HCT116 (cell line): ENCODE measurements at regions not wholly inside any gene's neighbourhood (a gene's known extent, or its start where the extent isn't known, plus 50 kb on each side); places are given as distances from the start of the nearest gene placed in this dataset.

Experiments used
- ATAC-seq: fragments of 200-7000 bp; cut with Tn5 transposase; 2 replicates; pipeline ENCODE4 v1.9.1; 2020; ENCODE audit warnings: mild to moderate bottlenecking, moderate library complexity
- BruUV-seq: library from RNA; stranded (reverse); fragments of 400-500 nt; replicated peaks from 2 replicates; lab custom pipeline; 2021; lab: Mats Ljungman, UMichigan
- CTCF ChIA-PET: fragments of 300-600 bp; sonication (Branson Sonifier 250); formaldehyde crosslinking; loops from one replicate; lab custom pipeline; 2021; ENCODE audit warnings: antibody characterized with exemption; lab: Charles Lee
- POLR2A ChIA-PET: fragments of 300-600, 350-600 bp; sonication (Branson Sonifier 250); formaldehyde crosslinking; loops from one replicate; lab custom pipeline; 2021; ENCODE audit warnings: antibody characterized with exemption; lab: Charles Lee
- RAD21 ChIA-PET, 2 experiments: fragments of 300-600 bp; sonication (Branson Sonifier 250); formaldehyde crosslinking; loops; one replicate each; lab custom pipeline; 2023; ENCODE audit warnings: low total read pairs in 2 of 2; ENCODE audit not compliant: uncharacterized antibody in 2 of 2, unreplicated experiment in 2 of 2, low non-redundant PET in 1 of 2; lab: Charles Lee
- DNase-seq: peaks from one replicate; pipeline ENCODE4 v3.0.0-alpha.2; 2010; ENCODE audit warnings: low read depth, low spot score
- H2AFZ ChIP-seq: fragments of 200-600 bp; shearing (Covaris generic), sonication (generic); 2 replicates; pipeline ENCODE4 v1.6.1; 2017; ENCODE audit warnings: low read depth, mixed run types, mixed read lengths, antibody characterized with exemption, low read length; ENCODE audit not compliant: poor library complexity, severe bottlenecking
- H3K27ac ChIP-seq: 2 replicates; pipeline ENCODE4 v1.5.1; 2012; ENCODE audit warnings: low read depth, low read length
- H3K27me3 ChIP-seq: fragments of 200-600 bp; sonication (generic); 2 replicates; pipeline ENCODE4 v1.6.1; 2016; ENCODE audit warnings: mixed run types, low read length, mixed read lengths; ENCODE audit not compliant: insufficient read depth
- H3K36me3 ChIP-seq, 2 experiments: fragments of 200-500 bp in 1 of 2; fragments of 200-600 bp in 1 of 2; sonication (Bioruptor generic) in 1 of 2; sonication (generic) in 1 of 2; 2 replicates each; pipeline versions ENCODE4 v1.5.1 to v1.6.1; 2014 to 2016; ENCODE audit warnings: low read length in 2 of 2, inconsistent platforms in 1 of 2, mixed read lengths in 1 of 2, mixed run types in 1 of 2; ENCODE audit not compliant: insufficient read depth in 2 of 2, control insufficient read depth in 1 of 2
- H3K4me1 ChIP-seq, 2 experiments: fragments of 200-600 bp in 1 of 2; sonication (generic) in 1 of 2; 2 replicates each; pipeline versions ENCODE4 v1.5.1 to v1.6.1; 2012 to 2017; ENCODE audit warnings: low read length in 2 of 2, inconsistent platforms in 1 of 2, mild to moderate bottlenecking in 1 of 2, mixed read lengths in 1 of 2, mixed run types in 1 of 2, moderate library complexity in 1 of 2; ENCODE audit not compliant: insufficient read depth in 2 of 2, control insufficient read depth in 1 of 2
- H3K4me2 ChIP-seq: fragments of 200-600 bp; sonication (generic); 2 replicates; pipeline ENCODE4 v1.6.1; 2017; ENCODE audit warnings: mixed run types, low read length, mixed read lengths
- H3K4me3 ChIP-seq, 2 experiments: fragments of 200-600 bp in 1 of 2; sonication (generic) in 1 of 2; replicated peaks in 1 of 2; 2 replicates each; pipeline ENCODE4 v1.5.1; 2011 to 2016; ENCODE audit warnings: low read length in 2 of 2, control low read depth in 1 of 2, low read depth in 1 of 2, mild to moderate bottlenecking in 1 of 2, mixed read lengths in 1 of 2, mixed run types in 1 of 2
- H3K79me2 ChIP-seq: fragments of 200-600 bp; sonication (generic); 2 replicates; pipeline ENCODE4 v1.6.1; 2017; ENCODE audit warnings: mild to moderate bottlenecking, mixed run types, low read length, moderate library complexity, mixed read lengths; ENCODE audit not compliant: insufficient read depth
- H3K9ac ChIP-seq: fragments of 200-600 bp; sonication (generic); 2 replicates; pipeline ENCODE4 v1.6.1; 2016; ENCODE audit warnings: low read length, mixed read lengths
- H3K9me2 ChIP-seq: fragments of 200-600 bp; sonication (generic), shearing (Covaris generic); 2 replicates; pipeline ENCODE4 v1.6.1; 2017; ENCODE audit warnings: mixed run types, mild to moderate bottlenecking, moderate library complexity; ENCODE audit not compliant: insufficient read depth
- H3K9me3 ChIP-seq, 2 experiments: fragments of 200-500 bp in 1 of 2; fragments of 200-600 bp in 1 of 2; sonication (Bioruptor generic) in 1 of 2; sonication (generic) in 1 of 2; 2 replicates each; pipeline ENCODE4 v1.6.1; 2014 to 2017; ENCODE audit warnings: low read length in 2 of 2, mixed read lengths in 2 of 2, inconsistent platforms in 1 of 2, low read depth in 1 of 2, mild to moderate bottlenecking in 1 of 2, mixed run types in 1 of 2, moderate library complexity in 1 of 2; ENCODE audit not compliant: control insufficient read depth in 1 of 2, insufficient read depth in 1 of 2
- H4K20me1 ChIP-seq: fragments of 200-600 bp; sonication (generic), shearing (Covaris generic); 2 replicates; pipeline ENCODE4 v1.6.1; 2017; ENCODE audit warnings: mixed run types, mild to moderate bottlenecking, moderate library complexity; ENCODE audit not compliant: insufficient read depth
- CTCF ChIP-seq, 3 experiments: fragments of 200-600 bp in 1 of 3; sonication (generic) in 1 of 3; IDR thresholded peaks in 2 of 3; conservative IDR thresholded peaks in 1 of 3; 2 replicates each; pipeline ENCODE4 v1.5.1; 2012 to 2017; ENCODE audit warnings: low read depth in 2 of 3, low read length in 2 of 3, antibody characterized with exemption in 1 of 3, borderline replicate concordance in 1 of 3, control low read depth in 1 of 3, mild to moderate bottlenecking in 1 of 3, mixed read lengths in 1 of 3, mixed run types in 1 of 3, moderate library complexity in 1 of 3; ENCODE audit not compliant: insufficient read depth in 1 of 3
- EGR1 ChIP-seq: IDR thresholded peaks from 2 replicates; pipeline ENCODE4 v1.6.1; 2012; ENCODE audit warnings: low read depth
- ELF1 ChIP-seq: IDR thresholded peaks from 2 replicates; pipeline ENCODE4 v1.6.1; 2012; ENCODE audit warnings: low read depth, borderline replicate concordance
- EZH2phosphoT487 ChIP-seq: fragments of 200-600 bp; IDR thresholded peaks from 2 replicates; pipeline ENCODE4 v1.6.1; 2018; ENCODE audit warnings: antibody characterized with exemption, borderline replicate concordance
- FOSL1 ChIP-seq: IDR thresholded peaks from 2 replicates; pipeline ENCODE4 v1.6.1; 2012; ENCODE audit warnings: low read depth
- JUND ChIP-seq: IDR thresholded peaks from 2 replicates; pipeline ENCODE4 v1.6.1; 2012
- POLR2A ChIP-seq: IDR thresholded peaks from 2 replicates; pipeline ENCODE4 v1.7.0; 2011; ENCODE audit warnings: borderline replicate concordance; ENCODE audit not compliant: insufficient read depth, insufficient read length; ENCODE audit errors: extremely low read depth
- POLR2AphosphoS5 ChIP-seq: IDR thresholded peaks from 2 replicates; pipeline ENCODE4 v1.6.1; 2011; ENCODE audit warnings: mild to moderate bottlenecking, low read depth, low read length, moderate library complexity
- REST ChIP-seq: IDR thresholded peaks from 2 replicates; pipeline ENCODE4 v1.6.1; 2012; ENCODE audit warnings: low read depth
- SRF ChIP-seq: IDR thresholded peaks from 2 replicates; pipeline ENCODE4 v1.6.1; 2012; ENCODE audit warnings: low read depth
- TCF7L2 ChIP-seq: IDR thresholded peaks from 2 replicates; pipeline ENCODE4 v1.7.0; 2011; ENCODE audit warnings: borderline replicate concordance, inconsistent platforms; ENCODE audit not compliant: insufficient read depth, insufficient read length; ENCODE audit errors: extremely low read depth
- YY1 ChIP-seq: IDR thresholded peaks from 2 replicates; pipeline ENCODE4 v1.6.1; 2011; ENCODE audit warnings: low read length, low read depth, moderate library complexity, mild to moderate bottlenecking; ENCODE audit not compliant: insufficient replicate concordance; ENCODE audit errors: extremely low read depth
- intact Hi-C: fragments of 100-400 bp; cut with micrococcal nuclease; formaldehyde crosslinking; loops from 2 replicates; pipeline ENCODE4 v1.10.0; 2022

- intact Hi-C loops = no loop called here
- no peak for DNase-seq
These were observed 1971.7 kb downstream of the SUCLG1 start for GRCh38 chr2:82487354-82487753.

More at GRCh38 chr2:82487354-82487753, 1971.7 kb downstream of the SUCLG1 start:
- no peak for ATAC-seq
- Histone ChIP-seq H3K9me3 (no peaks in the 10 kb centered on the region), H4K20me1 (no peaks in the 10 kb centered on the region)
- TF ChIP-seq CTCF (IDR thresholded peaks at IDR 0.05 in 2 of 3, conservative IDR thresholded peaks at IDR 0.05 in 1 of 3; ENCODE audit: borderline replicate concordance in 1 of 3, insufficient read depth in 1 of 3, low read depth in 2 of 3, low read length in 2 of 3) (no peak), REST (no peak), SRF (no peak), POLR2A (no peak), EZH2phosphoT487 (no peak), YY1 (no peak), FOSL1 (no peak), TCF7L2 (no peak), ELF1 (no peak), JUND (no peak), EGR1 (no peak), POLR2AphosphoS5 (no peak)
- TF ChIP-seq, all 23 proteins: peak for 0
- H2AFZ ChIP-seq = no peak overlapping the region
- H3K9me2 ChIP-seq = no peaks in the 10 kb centered on the region
- no TSS peak for BruUV-seq
- H3K27me3 ChIP-seq = no peaks in the 10 kb centered on the region
- RAD21 ChIA-PET = no interaction called here
- no peaks in the 10 kb centered on the region for H3K36me3 ChIP-seq
- H3K4me3 ChIP-seq = no peak overlapping the region
- POLR2A ChIA-PET = no interaction called here
- H3K79me2 ChIP-seq = no peaks in the 10 kb centered on the region
- H3K27ac ChIP-seq = no peak overlapping the region
- no peak overlapping the region for H3K9ac ChIP-seq
- no peaks in the 10 kb centered on the region for H3K4me1 ChIP-seq
- H3K4me2 ChIP-seq = no peak overlapping the region
- CTCF ChIA-PET = no interaction called here
